Lower lobe of right lung (tissue), 2 donors: ENCODE measurements at regions not wholly inside any gene's neighbourhood (a gene's known extent, or its start where the extent isn't known, plus 50 kb on each side); places are given as distances from the start of the nearest gene placed in this dataset.

Experiments
- ATAC-seq, 2 donors: fragments of 200-7000 bp; cut with Tn5 transposase; one replicate each; pipeline ENCODE4 v1.9.1; 2020 to 2022; ENCODE audit warnings: mild to moderate bottlenecking in 2 of 2, moderate library complexity in 2 of 2
- DNase-seq: peaks from one replicate; pipeline ENCODE4 v3.0.0-alpha.2; 2020
- H3K27ac ChIP-seq: fragments of 200-600 bp; one replicate; pipeline ENCODE4 v1.8.0; 2022
- H3K27me3 ChIP-seq: fragments of 200-600 bp; one replicate; pipeline ENCODE4 v1.8.0; 2022; ENCODE audit warnings: low read depth
- H3K36me3 ChIP-seq: fragments of 200-600 bp; one replicate; pipeline ENCODE4 v1.8.0; 2022; ENCODE audit warnings: mild to moderate bottlenecking
- H3K4me1 ChIP-seq: fragments of 200-600 bp; one replicate; pipeline ENCODE4 v1.8.0; 2022
- H3K4me3 ChIP-seq: fragments of 200-600 bp; one replicate; pipeline ENCODE4 v1.8.0; 2022; ENCODE audit warnings: mild to moderate bottlenecking
- H3K9me3 ChIP-seq: fragments of 200-600 bp; one replicate; pipeline ENCODE4 v1.8.0; 2022
- CTCF ChIP-seq: fragments of 200-600 bp; IDR thresholded peaks from one replicate; pipeline ENCODE4 v1.8.0; 2022; ENCODE audit warnings: antibody characterized with exemption, mild to moderate bottlenecking
- intact Hi-C: fragments of 100-400 bp; cut with DNase I; formaldehyde crosslinking; loops from one replicate; pipeline ENCODE4 v1.11.0; 2022
- donor health status: DM: no; HTN: yes; CAD: no; lungs with severe emphysema.

GRCh38 chr3:176415661-176416295 is 781.5 kb downstream of the TBL1XR1 start:
- Histone ChIP-seq H3K9me3 (no peaks in the 10 kb centered on the region), H3K4me1 (no peaks in the 10 kb centered on the region), H3K36me3 (no peaks in the 10 kb centered on the region), H3K4me3 (no peak overlapping the region), H3K27ac (no peak overlapping the region), H3K27me3 (no peaks in the 10 kb centered on the region)
- TF ChIP-seq CTCF: no peak
- DNase-seq (no peak), ATAC-seq (no peak)
- intact Hi-C loops: no loop called here

GRCh38 chr3:176412771-176413170 is 784.5 kb downstream of the TBL1XR1 start:
- intact Hi-C loops: no loop called here
- ATAC-seq: no peak

GRCh38 chr3:176403531-176403930 is 793.8 kb downstream of the TBL1XR1 start:
- Histone ChIP-seq H3K27ac (no peak overlapping the region), H3K36me3 (no peaks in the 10 kb centered on the region), H3K9me3 (no peaks in the 10 kb centered on the region), H3K27me3 (no peaks in the 10 kb centered on the region), H3K4me3 (no peak overlapping the region), H3K4me1 (no peaks in the 10 kb centered on the region)
- intact Hi-C loops: no loop called here
- no peak for TF ChIP-seq CTCF
- DNase-seq: no peak
- ATAC-seq: no peak

More at GRCh38 chr3:176412771-176413170, 784.5 kb downstream of the TBL1XR1 start:
- Histone ChIP-seq H3K27me3 (no peaks in the 10 kb centered on the region), H3K4me1 (no peaks in the 10 kb centered on the region), H3K27ac (no peak overlapping the region), H3K4me3 (no peak overlapping the region), H3K9me3 (no peaks in the 10 kb centered on the region), H3K36me3 (no peaks in the 10 kb centered on the region)
- DNase-seq: no peak
- TF ChIP-seq CTCF: no peak

GRCh38 chr3:176401211-176401610 is 796.1 kb downstream of the TBL1XR1 start:
- TF ChIP-seq CTCF: no peak
- DNase-seq: no peak
- Histone ChIP-seq H3K27me3 (no peaks in the 10 kb centered on the region), H3K4me1 (no peaks in the 10 kb centered on the region), H3K9me3 (no peaks in the 10 kb centered on the region), H3K27ac (no peak overlapping the region), H3K36me3 (no peaks in the 10 kb centered on the region), H3K4me3 (no peak overlapping the region)
- no peak for ATAC-seq
- intact Hi-C loops: no loop called here

GRCh38 chr3:176399193-176399592 is 798.1 kb downstream of the TBL1XR1 start:
- no peaks in the 10 kb centered on the region for H3K4me1 ChIP-seq
- no peak for TF ChIP-seq CTCF

GRCh38 chr3:176395240-176395639 is 802.0 kb downstream of the TBL1XR1 start:
- Histone ChIP-seq H3K27ac (no peak overlapping the region), H3K4me3 (no peak overlapping the region), H3K27me3 (no peaks in the 10 kb centered on the region), H3K9me3 (peaks cover 4% of the 10 kb centered on the region), H3K36me3 (no peaks in the 10 kb centered on the region), H3K4me1 (no peaks in the 10 kb centered on the region)
- intact Hi-C loops: no loop called here
- TF ChIP-seq CTCF: no peak
- ATAC-seq: no peak
- no peak for DNase-seq

More at GRCh38 chr3:176399193-176399592, 798.1 kb downstream of the TBL1XR1 start:
- no peaks in the 10 kb centered on the region for H3K36me3 ChIP-seq
- intact Hi-C loops: no loop called here
- H3K9me3 ChIP-seq: no peaks in the 10 kb centered on the region
- no peak overlapping the region for H3K4me3 ChIP-seq
- H3K27ac ChIP-seq: no peak overlapping the region
- ATAC-seq (no peak), DNase-seq (no peak)
- no peaks in the 10 kb centered on the region for H3K27me3 ChIP-seq
